ENCODE measurements at regions not wholly inside any gene's neighbourhood (a gene's known extent, or its start where the extent isn't known, plus 50 kb on each side); places are given as distances from the start of the nearest gene placed in this dataset.

DNA sequence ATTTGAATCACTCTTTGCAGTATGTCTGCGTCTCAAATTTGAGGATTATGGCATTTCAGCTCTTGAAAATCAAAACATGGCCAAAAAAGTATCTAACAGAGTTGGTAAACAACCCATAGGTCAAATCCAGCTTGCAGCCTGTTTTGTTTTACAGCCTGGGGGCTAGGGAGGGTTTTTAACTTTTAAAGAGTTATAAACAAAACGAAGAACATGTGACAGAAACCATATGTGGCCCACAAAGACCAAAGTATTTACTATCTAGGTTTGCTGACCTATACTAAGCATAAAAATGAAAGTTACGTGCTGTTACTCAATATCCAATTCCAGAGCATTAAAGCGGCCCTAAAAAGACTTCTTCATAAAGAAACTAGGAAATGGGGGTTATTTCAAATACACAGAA, 55.5 kb upstream of the STARD3NL start:
- TF ChIP-seq POLR2AphosphoS5 (IDR thresholded peaks at IDR 0.05) (no peak), EP300 (conservative IDR thresholded peaks at IDR 0.05; ENCODE audit: poor library complexity, severe bottlenecking) (no peak), RAD21 (conservative IDR thresholded peaks at IDR 0.05) (no peak), TAF1 (IDR thresholded peaks at IDR 0.05; ENCODE audit: low read depth) (no peak), SMC3 (conservative IDR thresholded peaks at IDR 0.05; ENCODE audit: poor library complexity) (no peak)
- TF ChIP-seq, protein P1, sequence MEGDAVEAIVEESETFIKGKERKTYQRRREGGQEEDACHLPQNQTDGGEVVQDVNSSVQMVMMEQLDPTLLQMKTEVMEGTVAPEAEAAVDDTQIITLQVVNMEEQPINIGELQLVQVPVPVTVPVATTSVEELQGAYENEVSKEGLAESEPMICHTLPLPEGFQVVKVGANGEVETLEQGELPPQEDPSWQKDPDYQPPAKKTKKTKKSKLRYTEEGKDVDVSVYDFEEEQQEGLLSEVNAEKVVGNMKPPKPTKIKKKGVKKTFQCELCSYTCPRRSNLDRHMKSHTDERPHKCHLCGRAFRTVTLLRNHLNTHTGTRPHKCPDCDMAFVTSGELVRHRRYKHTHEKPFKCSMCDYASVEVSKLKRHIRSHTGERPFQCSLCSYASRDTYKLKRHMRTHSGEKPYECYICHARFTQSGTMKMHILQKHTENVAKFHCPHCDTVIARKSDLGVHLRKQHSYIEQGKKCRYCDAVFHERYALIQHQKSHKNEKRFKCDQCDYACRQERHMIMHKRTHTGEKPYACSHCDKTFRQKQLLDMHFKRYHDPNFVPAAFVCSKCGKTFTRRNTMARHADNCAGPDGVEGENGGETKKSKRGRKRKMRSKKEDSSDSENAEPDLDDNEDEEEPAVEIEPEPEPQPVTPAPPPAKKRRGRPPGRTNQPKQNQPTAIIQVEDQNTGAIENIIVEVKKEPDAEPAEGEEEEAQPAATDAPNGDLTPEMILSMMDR (IDR thresholded peaks at IDR 0.05; ENCODE audit: poor library complexity, severe bottlenecking) = no peak

All from neural cell (in vitro differentiated cells).